ENCODE measurements at regions not wholly inside any gene's neighbourhood (a gene's known extent, or its start where the extent isn't known, plus 50 kb on each side); places are given as distances from the start of the nearest gene placed in this dataset.

- no peak for TF ChIP-seq POLR2A (IDR thresholded peaks at IDR 0.05; ENCODE audit: low read depth, low read length)
- no peak for TF ChIP-seq POLR2AphosphoS5 (IDR thresholded peaks at IDR 0.05; ENCODE audit: low read depth, low read length)
These were observed 505.6 kb downstream of the KCTD12 start for GRCh38 chr13:76380446-76381065.
